ENCODE measurements at regions not wholly inside any gene's neighbourhood (a gene's known extent, or its start where the extent isn't known, plus 50 kb on each side); places are given as distances from the start of the nearest gene placed in this dataset.
A peak's percentile ranks its signal among the peaks of the same experiment; 100 is the strongest.

GRCh38 chr1:96865731-96866685 lies 144.4 kb downstream of the PTBP2 start:
- DNase-seq (ENCODE audit: low read depth) = peak; percentile 80

GRCh38 chr1:96872757-96873156 lies 151.2 kb downstream of the PTBP2 start:
- DNase-seq (ENCODE audit: low read depth) = no peak

GRCh38 chr1:96878640-96879039 lies 157.1 kb downstream of the PTBP2 start:
- no peak for DNase-seq (ENCODE audit: low read depth)

- DNase-seq (ENCODE audit: low read depth) = no peak
Observed at GRCh38 chr1:96880626-96881025, 159.0 kb downstream of the PTBP2 start.

GRCh38 chr1:96882096-96882495 lies 160.5 kb downstream of the PTBP2 start:
- no peak for DNase-seq (ENCODE audit: low read depth)

- no peak for DNase-seq (ENCODE audit: low read depth)
Observed at GRCh38 chr1:96886474-96886873, 164.9 kb downstream of the PTBP2 start.

GRCh38 chr1:96887501-96887900 lies 165.9 kb downstream of the PTBP2 start:
- DNase-seq (ENCODE audit: low read depth) = no peak

GRCh38 chr1:96901783-96902363 lies 180.3 kb downstream of the PTBP2 start:
- no peak for DNase-seq (ENCODE audit: low read depth)

- DNase-seq (ENCODE audit: low read depth) = no peak
Observed at GRCh38 chr1:96912248-96912647, 190.7 kb downstream of the PTBP2 start.

GRCh38 chr1:96915701-96916100 lies 194.1 kb downstream of the PTBP2 start:
- DNase-seq (ENCODE audit: low read depth) = peak; percentile 36

- peak; percentile 23 for DNase-seq (ENCODE audit: low read depth)
Observed at GRCh38 chr1:96918406-96918805, 196.8 kb downstream of the PTBP2 start.

GRCh38 chr1:96922181-96922580 lies 200.6 kb downstream of the PTBP2 start:
- no peak for DNase-seq (ENCODE audit: low read depth)

- DNase-seq (ENCODE audit: low read depth) = no peak
Observed at GRCh38 chr1:96923753-96924152, 202.2 kb downstream of the PTBP2 start.

- DNase-seq (ENCODE audit: low read depth) = no peak
Observed at GRCh38 chr1:96926176-96926575, 204.6 kb downstream of the PTBP2 start.

GRCh38 chr1:96927125-96927524 lies 205.5 kb downstream of the PTBP2 start:
- peak; percentile 34 for DNase-seq (ENCODE audit: low read depth)

GRCh38 chr1:96931136-96931535 lies 209.6 kb downstream of the PTBP2 start:
- DNase-seq (ENCODE audit: low read depth) = no peak

GRCh38 chr1:96934282-96934681 lies 212.7 kb downstream of the PTBP2 start:
- DNase-seq (ENCODE audit: low read depth) = no peak

GRCh38 chr1:96944432-96945092 lies 223.0 kb downstream of the PTBP2 start:
- DNase-seq (ENCODE audit: low read depth) = no peak

GRCh38 chr1:96945509-96946084 lies 224.0 kb downstream of the PTBP2 start:
- no peak for DNase-seq (ENCODE audit: low read depth)

GRCh38 chr1:96955307-96956012 lies 233.9 kb downstream of the PTBP2 start:
- DNase-seq (ENCODE audit: low read depth) = no peak

- DNase-seq (ENCODE audit: low read depth) = no peak
Observed at GRCh38 chr1:96962216-96962615, 240.6 kb downstream of the PTBP2 start.
